ENCODE measurements at regions not wholly inside any gene's neighbourhood (a gene's known extent, or its start where the extent isn't known, plus 50 kb on each side); places are given as distances from the start of the nearest gene placed in this dataset.

DNA sequence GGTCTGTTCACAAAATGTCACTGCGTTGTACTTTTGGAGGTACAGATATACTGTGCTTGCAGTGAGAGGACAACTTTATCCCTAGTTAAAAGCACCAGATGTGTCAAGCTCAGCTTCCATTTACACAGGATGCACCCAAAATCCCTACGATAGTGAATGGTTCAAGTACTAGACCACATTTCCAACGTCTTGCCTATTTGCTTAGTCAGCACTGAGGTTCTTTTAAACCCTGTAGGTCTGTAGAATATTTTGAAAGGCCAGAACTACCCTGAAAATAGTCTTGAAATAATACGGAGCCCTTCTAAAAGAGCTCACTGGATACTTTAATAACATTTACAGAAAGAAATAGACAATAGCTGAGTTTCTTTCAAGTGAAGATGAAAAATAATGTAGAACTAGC lies 466.1 kb downstream of the FUT8 start:
- Histone ChIP-seq H3K4me3 (no peak overlapping the region), H3K4me1 (ENCODE audit: insufficient read depth) (no peaks in the 10 kb centered on the region), H3K27ac (ENCODE audit: low read depth) (no peak overlapping the region), H3K9me2 (ENCODE audit: insufficient read depth) (no peaks in the 10 kb centered on the region), H3K27me3 (ENCODE audit: insufficient read depth) (no peaks in the 10 kb centered on the region), H3K36me3 (ENCODE audit: insufficient read depth) (no peaks in the 10 kb centered on the region), H4K20me1 (replicated peaks; ENCODE audit: insufficient read depth) (no peaks in the 10 kb centered on the region), H2AFZ (no peak overlapping the region), H3K4me2 (no peak overlapping the region), H3K79me2 (replicated peaks; ENCODE audit: insufficient read depth) (no peaks in the 10 kb centered on the region), H3F3A (replicated peaks; ENCODE audit: low read depth) (no peaks in the 10 kb centered on the region)
- Mint-ChIP-seq H3K4me1 (no peaks in the 10 kb centered on the region), H3K9me3 (no peaks in the 10 kb centered on the region), H3K27me3 (ENCODE audit: insufficient read depth, low read depth, poor library complexity) (no peaks in the 10 kb centered on the region), H3K27ac (no peak overlapping the region), H3K36me3 (ENCODE audit: low read depth) (no peaks in the 10 kb centered on the region), H3K4me3 (no peak overlapping the region)
- DNase-seq (ENCODE audit: low spot score) (no peak), ATAC-seq (no peak)
- TF ChIP-seq EZH2phosphoT487 (IDR thresholded peaks at IDR 0.05; ENCODE audit: unreplicated experiment) = no peak
- TF ChIP-seq ZNF462 (CRISPR knock-in tag; IDR thresholded peaks at IDR 0.05) = no peak
- TF ChIP-seq NANOG (IDR thresholded peaks at IDR 0.05; ENCODE audit: borderline replicate concordance) = no peak
- TF ChIP-seq EZH2 (IDR thresholded peaks at IDR 0.05; ENCODE audit: low read depth, unreplicated experiment) = no peak
- no peak for TF ChIP-seq STAT1 (IDR thresholded peaks at IDR 0.05; ENCODE audit: unreplicated experiment)
- no peak for TF ChIP-seq CTCF (conservative IDR thresholded peaks at IDR 0.05; ENCODE audit: low read depth in 2 of 2)
- TF ChIP-seq ZNF331 (CRISPR knock-in tag; IDR thresholded peaks at IDR 0.05; ENCODE audit: low read depth) = no peak
- no peak for TF ChIP-seq ZNF114 (CRISPR knock-in tag; IDR thresholded peaks at IDR 0.05)
- no peak for TF ChIP-seq JUNB (IDR thresholded peaks at IDR 0.05; ENCODE audit: unreplicated experiment)
- no peak for TF ChIP-seq REST (IDR thresholded peaks at IDR 0.05; ENCODE audit: unreplicated experiment)
- no peak for TF ChIP-seq POLR2AphosphoS5 (IDR thresholded peaks at IDR 0.05; ENCODE audit: low read depth)
- TF ChIP-seq ETS1 (IDR thresholded peaks at IDR 0.05) = no peak
- TF ChIP-seq CREB1 (CRISPR knock-in tag; IDR thresholded peaks at IDR 0.05; ENCODE audit: low read depth) = no peak
